ENCODE measurements at regions not wholly inside any gene's neighbourhood (a gene's known extent, or its start where the extent isn't known, plus 50 kb on each side); places are given as distances from the start of the nearest gene placed in this dataset.

- Histone ChIP-seq H3K9me2 (replicated peaks; ENCODE audit: insufficient read depth, low read length) (no peaks in the 10 kb centered on the region), H4K20me1 (ENCODE audit: insufficient read depth, low read length) (no peaks in the 10 kb centered on the region), H3K4me3 (ENCODE audit: low read length) (no peak overlapping the region), H3K27ac (ENCODE audit: low read length) (no peak overlapping the region), H3K4me2 (ENCODE audit: low read depth, low read length) (no peak overlapping the region), H3K27me3 (replicated peaks; ENCODE audit: insufficient read depth, low read length) (no peaks in the 10 kb centered on the region), H3K36me3 (replicated peaks; ENCODE audit: insufficient read depth, low read length) (no peaks in the 10 kb centered on the region), H2AFZ (ENCODE audit: low read length) (no peak overlapping the region), H3K79me2 (ENCODE audit: low read length) (no peaks in the 10 kb centered on the region), H3K4me1 (ENCODE audit: low read length) (no peaks in the 10 kb centered on the region), H3K9ac (ENCODE audit: low read length) (no peak overlapping the region), H3K9me3 (replicated peaks; ENCODE audit: insufficient read depth, low read length) (no peaks in the 10 kb centered on the region), H3F3A (ENCODE audit: insufficient read depth, low read length) (no peaks in the 10 kb centered on the region)
- no peak for DNase-seq
- TF ChIP-seq CTCF (IDR thresholded peaks at IDR 0.05; ENCODE audit: low read length) (no peak), EZH2phosphoT487 (IDR thresholded peaks at IDR 0.05; ENCODE audit: low read length) (no peak), EZH2 (optimal IDR thresholded peaks at IDR 0.05; ENCODE audit: low read depth, low read length) (no peak)
These were observed 263.0 kb downstream of the PHF14 start for GRCh38 chr7:11236680-11237079.

- Histone ChIP-seq H3F3A (ENCODE audit: insufficient read depth, low read length) (no peaks in the 10 kb centered on the region), H3K4me1 (ENCODE audit: low read length) (no peaks in the 10 kb centered on the region), H3K27me3 (replicated peaks; ENCODE audit: insufficient read depth, low read length) (no peaks in the 10 kb centered on the region), H2AFZ (ENCODE audit: low read length) (no peak overlapping the region), H3K4me3 (ENCODE audit: low read length) (no peak overlapping the region), H3K4me2 (ENCODE audit: low read depth, low read length) (no peak overlapping the region), H3K9ac (ENCODE audit: low read length) (no peak overlapping the region), H3K36me3 (replicated peaks; ENCODE audit: insufficient read depth, low read length) (no peaks in the 10 kb centered on the region), H3K9me3 (replicated peaks; ENCODE audit: insufficient read depth, low read length) (no peaks in the 10 kb centered on the region), H3K9me2 (replicated peaks; ENCODE audit: insufficient read depth, low read length) (no peaks in the 10 kb centered on the region), H4K20me1 (ENCODE audit: insufficient read depth, low read length) (no peaks in the 10 kb centered on the region), H3K27ac (ENCODE audit: low read length) (no peak overlapping the region), H3K79me2 (ENCODE audit: low read length) (no peaks in the 10 kb centered on the region)
- DNase-seq = no peak
- no peak for TF ChIP-seq CTCF (IDR thresholded peaks at IDR 0.05; ENCODE audit: low read length)
- no peak for TF ChIP-seq EZH2 (optimal IDR thresholded peaks at IDR 0.05; ENCODE audit: low read depth, low read length)
- no peak for TF ChIP-seq EZH2phosphoT487 (IDR thresholded peaks at IDR 0.05; ENCODE audit: low read length)
These were observed 264.1 kb downstream of the PHF14 start for GRCh38 chr7:11237742-11238141.

GRCh38 chr7:11239316-11239715 lies 265.6 kb downstream of the PHF14 start:
- Histone ChIP-seq H3K27me3 (replicated peaks; ENCODE audit: insufficient read depth, low read length) (no peaks in the 10 kb centered on the region), H4K20me1 (ENCODE audit: insufficient read depth, low read length) (no peaks in the 10 kb centered on the region), H3K79me2 (ENCODE audit: low read length) (no peaks in the 10 kb centered on the region), H3K9me3 (replicated peaks; ENCODE audit: insufficient read depth, low read length) (no peaks in the 10 kb centered on the region), H3K4me1 (ENCODE audit: low read length) (no peaks in the 10 kb centered on the region), H3K9ac (ENCODE audit: low read length) (no peak overlapping the region), H3F3A (ENCODE audit: insufficient read depth, low read length) (no peaks in the 10 kb centered on the region), H2AFZ (ENCODE audit: low read length) (no peak overlapping the region), H3K9me2 (replicated peaks; ENCODE audit: insufficient read depth, low read length) (no peaks in the 10 kb centered on the region), H3K4me3 (ENCODE audit: low read length) (no peak overlapping the region), H3K4me2 (ENCODE audit: low read depth, low read length) (no peak overlapping the region), H3K36me3 (replicated peaks; ENCODE audit: insufficient read depth, low read length) (no peaks in the 10 kb centered on the region), H3K27ac (ENCODE audit: low read length) (no peak overlapping the region)
- TF ChIP-seq CTCF (IDR thresholded peaks at IDR 0.05; ENCODE audit: low read length) (no peak), EZH2 (optimal IDR thresholded peaks at IDR 0.05; ENCODE audit: low read depth, low read length) (no peak), EZH2phosphoT487 (IDR thresholded peaks at IDR 0.05; ENCODE audit: low read length) (no peak)
- DNase-seq = no peak
